NCI-H82 (cell line): ENCODE measurements at regions not wholly inside any gene's neighbourhood (a gene's known extent, or its start where the extent isn't known, plus 50 kb on each side); places are given as distances from the start of the nearest gene placed in this dataset.

Source experiments
- DNase-seq: peaks from one replicate; lab custom pipeline; 2025; lab: John Stamatoyannopoulos, UW

DNA sequence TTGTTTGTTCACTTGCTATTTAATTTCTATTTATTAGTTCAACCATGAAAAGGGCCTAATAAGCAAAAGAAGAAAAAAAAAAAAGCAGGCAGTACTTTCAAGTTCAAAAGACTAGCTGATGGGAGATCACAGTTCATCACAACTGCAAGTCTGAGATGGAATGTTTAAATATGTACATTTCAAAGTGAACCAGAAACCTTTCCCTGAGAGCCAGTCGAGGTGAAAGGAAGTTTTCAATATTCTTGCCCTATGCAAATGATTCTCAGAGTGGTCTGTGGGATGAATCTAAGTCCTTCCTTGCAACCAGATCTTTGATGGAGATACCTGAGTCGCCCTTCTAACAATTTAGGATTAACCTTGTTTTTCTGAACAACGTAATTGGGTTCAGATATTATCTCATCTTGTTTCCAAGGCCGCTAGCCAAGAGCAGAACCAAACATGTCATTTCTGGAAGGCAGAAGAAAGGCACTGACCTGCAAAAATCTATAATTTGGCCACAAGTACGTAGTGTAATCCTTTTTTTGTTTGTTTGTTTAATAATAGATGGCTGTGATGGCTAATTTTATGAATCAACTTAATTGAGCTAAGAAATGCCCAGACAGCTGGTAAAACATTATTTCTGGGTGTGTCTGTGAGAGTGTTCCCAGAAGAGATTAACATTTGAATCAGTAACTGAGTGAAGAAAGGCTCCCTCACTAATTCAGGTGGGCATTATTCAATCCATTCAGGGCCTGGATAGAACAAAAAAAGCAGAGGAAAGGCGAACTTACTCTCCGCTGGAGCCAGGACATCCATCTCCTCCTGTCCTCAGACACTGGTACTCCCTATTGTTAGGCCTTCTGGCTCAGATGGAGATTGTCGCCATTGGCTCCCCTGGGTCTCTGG, 171.1 kb upstream of the TMPO start:
- DNase-seq: no peak

DNA sequence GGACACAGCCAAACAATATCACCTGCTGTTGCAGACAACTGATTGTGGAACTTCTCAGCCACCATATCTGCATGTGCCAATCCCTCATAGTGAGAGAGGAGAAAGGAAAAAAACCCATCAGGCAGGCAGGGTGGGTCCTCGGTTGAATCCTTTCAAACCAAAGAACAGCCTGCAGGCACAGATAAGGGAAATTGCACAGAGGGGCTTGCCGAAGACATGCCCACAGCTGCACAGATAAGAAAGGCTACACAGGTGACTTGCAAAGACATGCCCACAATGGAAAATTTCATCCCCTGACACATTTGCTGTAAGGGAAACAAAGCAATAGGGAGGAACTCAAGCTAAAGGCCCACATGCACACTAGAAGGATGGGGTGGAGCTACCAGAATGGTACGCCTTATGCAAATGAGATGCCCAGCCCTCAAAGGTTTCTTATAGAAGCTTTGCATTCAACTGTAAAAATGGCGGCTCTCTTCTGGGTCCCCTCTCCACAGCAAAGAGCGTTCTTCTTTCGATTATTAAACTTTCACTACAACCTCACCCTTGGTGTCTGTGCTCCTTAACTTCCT, 170.0 kb upstream of the TMPO start:
- no peak for DNase-seq

DNA sequence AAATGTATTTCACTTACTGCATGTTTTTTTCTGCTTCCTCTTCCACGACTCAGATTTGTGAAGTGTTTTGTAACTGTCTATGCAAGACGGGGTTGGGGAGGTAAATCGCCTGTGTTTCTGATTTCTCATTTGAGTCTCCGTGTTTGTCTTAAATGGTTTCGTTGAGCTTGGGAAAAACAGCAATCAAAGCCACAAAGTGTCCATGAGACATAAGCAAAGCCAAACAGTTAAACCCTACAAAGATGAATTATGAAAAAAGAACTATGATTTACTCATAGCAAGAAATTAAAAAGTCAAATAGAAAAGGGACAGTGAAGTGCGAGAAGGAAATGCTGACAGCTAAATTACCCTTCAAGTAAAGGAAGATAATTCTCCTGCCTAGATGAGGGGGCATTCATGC, 164.3 kb upstream of the TMPO start:
- no peak for DNase-seq

DNA sequence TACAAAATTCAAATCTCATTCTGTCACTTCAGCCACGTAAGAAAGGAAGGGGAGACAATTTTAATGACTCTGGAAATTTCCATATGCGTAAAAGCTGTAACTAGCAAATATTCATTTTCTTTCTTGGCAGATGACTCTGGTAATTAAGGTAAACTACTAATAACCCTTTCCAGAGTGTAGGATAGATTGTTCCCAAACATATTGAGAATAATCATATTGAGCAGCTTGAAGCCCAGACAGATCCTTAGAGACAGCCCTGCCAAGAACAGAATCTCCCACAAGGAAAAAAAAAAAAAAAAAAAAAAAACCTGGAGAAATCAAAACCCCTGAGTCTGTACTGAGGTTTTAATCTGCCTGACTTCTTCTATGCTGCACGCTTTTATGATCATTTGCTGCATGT, 163.6 kb upstream of the TMPO start:
- DNase-seq: no peak

DNA sequence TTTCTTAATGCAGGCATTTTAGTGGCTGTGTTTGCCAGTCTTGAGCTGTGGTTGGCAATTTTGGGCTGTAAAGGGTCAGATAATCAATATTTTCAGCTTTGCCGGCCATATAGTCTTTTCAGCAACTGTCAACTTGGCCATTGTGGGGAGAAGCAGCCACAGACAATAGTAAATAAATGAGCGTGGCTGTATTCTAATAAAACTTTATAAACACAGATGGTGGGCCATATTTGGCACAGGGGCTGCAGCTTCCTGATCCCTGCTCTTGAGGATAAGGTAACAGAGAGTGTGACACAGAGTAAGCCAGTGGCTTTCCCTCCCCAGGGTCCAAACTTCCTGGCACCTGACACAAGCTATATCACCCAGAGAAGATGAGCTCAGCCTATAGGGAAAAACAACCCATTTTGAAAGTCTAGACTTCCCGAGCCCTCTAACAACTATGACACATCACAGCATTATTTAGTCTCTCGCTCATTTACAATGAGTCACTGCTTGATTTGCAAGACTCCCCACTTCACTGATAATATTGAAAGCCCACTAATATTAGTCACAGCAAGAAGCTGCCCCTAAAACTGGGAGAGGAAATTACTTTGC, 163.1 kb upstream of the TMPO start:
- DNase-seq: peak; percentile 50

DNA sequence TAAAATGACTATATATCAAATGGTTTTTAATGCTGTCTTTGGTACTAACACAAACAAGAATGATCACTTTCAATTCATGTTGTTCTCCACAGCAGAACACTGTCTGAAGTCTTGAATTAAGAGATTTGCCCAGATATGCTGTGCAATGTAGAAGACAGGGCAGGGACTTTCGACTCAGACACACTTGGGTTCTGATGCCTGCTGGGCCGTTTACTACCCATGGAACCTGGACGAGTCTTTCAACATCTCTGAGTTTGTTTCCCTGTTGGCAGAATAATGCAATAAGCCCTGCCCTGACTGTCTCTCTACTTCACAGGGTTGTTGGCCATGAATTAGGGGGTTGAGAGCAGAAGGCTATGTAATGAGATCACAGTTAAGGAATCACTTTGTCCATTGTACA, 162.6 kb upstream of the TMPO start:
- DNase-seq: no peak

DNA sequence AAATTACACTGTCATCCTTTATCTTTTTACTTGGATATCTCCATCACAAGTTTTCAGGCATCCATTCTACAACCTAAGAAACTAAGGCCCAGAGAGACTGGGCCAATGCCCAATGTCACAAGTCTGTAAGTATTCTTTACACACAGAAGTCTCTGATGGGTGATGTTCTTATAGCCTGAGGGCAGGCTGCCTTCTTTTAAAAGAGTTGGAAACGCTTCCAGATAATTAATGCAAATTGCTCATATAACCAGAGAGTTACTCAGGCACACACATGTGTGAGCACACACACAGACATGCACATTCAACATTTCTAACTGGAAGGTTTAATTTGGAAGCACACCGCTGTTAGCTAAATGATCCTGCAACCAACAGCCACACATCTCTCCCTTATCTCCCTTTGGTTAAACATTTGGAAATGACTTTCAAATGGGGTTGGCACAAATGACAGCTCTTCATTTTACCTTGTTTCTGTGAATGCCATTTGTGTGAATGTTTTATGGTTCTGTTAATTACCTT, 160.8 kb upstream of the TMPO start:
- no peak for DNase-seq

DNA sequence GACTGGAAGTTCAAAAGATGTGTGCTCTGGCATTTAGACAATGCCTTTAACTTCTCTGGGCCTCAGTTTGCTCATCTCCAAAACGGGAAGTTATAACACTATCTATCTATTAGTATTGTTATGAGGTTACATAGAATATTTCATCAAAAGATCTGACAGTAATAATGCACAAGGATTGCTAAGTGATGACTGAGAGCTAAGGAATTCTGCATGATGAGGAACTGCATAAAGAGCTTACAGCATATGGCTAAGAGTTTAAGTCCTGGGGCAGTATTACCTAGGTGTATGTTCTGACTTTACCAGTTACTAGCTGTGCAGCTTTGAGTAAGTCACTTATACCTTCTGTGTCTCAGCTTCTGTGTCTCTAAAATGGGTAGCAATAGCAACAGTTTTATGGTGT, 160.1 kb upstream of the TMPO start:
- DNase-seq: peak; percentile 28

DNA sequence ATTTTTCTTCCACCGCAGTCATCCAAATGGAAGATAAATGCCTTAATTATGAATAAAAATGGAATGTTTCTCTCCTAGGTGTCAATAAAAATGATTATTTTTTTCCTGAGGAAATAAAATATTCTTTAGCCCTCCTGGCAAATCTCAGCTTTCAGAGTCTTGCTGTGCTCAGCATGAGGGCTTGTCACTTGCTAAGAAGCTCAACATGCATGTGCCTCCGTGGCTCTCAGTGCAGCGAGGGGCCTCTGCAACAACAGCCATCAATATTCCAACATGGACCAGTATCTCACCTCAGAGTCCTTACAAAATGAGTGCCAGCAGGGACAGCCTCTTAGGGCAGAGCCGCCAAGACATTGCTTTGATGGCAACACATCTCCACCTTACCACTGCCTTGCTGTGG, 159.5 kb upstream of the TMPO start:
- DNase-seq: no peak

DNA sequence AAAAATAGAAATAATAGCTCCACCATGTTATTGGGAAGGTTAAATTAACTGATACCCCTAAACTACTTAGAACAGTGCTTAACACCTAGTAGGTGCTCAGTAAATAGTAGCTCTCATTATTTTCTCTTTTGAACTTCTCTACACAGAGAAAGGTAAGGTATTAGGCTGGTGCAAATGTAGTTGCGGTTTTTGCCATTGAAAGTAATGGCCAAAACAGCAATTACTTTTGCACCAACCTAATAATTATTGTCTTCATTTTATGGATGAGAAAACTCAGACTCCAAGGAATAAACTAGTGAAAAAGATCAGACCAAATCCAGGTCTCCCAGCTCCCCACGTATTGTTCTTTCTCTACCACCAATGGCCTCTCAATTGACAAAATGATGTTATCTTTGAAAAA, 157.2 kb upstream of the TMPO start:
- DNase-seq: no peak

DNA sequence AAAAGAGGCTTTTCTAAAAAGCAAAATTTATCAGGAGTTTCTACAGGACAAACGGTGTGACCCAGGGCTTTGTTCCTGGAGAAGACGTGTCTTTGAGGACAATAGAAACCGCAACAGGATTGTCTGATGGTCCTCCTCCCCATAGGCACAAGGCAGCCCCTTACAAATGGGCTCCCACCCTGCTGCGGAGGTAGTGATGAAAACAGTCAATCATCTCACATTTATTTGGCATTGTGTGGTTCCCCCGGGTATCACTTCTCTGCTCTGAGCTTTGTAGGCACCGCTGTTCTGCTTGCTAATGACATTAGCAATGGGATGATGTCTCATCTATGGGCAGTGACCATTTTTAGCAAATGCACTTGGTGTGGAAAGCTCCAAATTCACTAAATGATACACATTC, 155.5 kb upstream of the TMPO start:
- no peak for DNase-seq

DNA sequence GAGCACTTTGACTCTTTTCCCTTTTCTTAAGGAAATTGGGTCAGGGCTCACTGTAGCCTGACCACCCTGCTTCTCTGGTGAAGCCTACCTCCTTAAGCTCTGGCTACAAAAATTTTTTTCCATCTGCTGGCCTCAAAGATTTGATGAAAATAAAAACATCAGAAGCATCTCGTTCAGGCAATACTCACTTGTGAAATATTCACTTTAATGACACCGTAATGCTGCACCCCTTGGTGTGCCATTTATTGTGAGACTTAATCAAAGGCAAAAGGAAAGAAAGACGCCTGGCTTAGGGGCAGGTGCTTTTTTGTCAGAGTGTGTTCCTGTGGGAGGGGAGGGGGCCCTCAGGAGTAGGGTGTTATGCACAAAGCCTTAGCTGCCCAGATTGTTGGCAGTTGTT, 155.0 kb upstream of the TMPO start:
- no peak for DNase-seq

DNA sequence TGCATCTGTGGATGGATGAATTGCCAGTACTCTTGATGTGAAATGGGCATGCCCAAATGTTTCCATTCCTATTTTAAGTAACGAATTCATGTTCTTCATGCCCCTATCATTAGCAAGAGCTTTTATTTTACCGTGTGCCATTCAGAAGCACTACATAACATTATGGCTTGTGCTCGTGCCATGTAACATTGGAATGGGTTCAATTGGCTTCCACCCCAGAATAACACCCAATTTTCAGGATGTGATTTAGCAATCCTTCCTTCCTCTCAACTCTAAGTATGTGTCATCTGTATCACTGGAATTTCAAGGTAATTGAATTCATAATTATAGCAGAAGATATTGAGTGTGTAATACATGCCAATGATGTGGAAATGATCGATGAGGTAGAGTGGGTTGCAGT, 145.8 kb upstream of the TMPO start:
- DNase-seq: no peak

DNA sequence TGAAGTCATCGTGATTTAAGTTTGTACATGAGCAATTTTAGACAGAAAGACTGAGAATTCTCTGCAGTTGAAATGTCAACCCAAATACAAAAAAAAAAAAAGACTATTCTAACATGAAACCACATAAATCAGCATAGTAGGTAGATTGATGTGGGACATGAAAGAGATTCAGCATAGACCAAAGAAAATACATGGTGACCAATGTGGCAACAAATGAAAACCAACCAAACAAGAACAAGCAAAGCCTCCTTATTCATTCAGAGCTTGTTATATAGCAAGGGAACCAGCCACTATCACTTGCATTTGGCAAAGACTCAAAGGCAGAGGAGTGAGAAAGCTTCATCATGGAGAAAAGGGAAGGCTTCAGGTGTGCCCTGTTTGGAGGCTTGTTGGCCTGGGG, 144.4 kb upstream of the TMPO start:
- no peak for DNase-seq

DNA sequence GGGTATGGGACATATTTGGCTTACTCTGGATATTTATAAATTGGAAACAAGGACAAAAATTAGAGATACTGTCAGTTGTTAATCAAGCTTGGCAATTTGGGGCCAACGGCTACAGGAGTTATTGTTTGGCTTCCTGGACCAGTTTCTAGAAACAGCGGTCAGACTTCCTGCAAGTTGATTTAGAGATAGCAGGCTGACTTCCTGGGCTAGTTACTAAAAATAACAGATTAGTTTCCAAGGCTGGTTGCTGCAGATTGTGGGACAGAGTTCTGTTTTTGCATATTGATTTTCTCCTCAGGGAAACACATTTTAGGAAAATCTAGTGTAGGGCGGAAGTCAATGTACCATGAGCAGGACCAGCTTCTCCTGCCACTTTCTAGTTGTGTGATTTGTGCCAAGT, 144.0 kb upstream of the TMPO start:
- DNase-seq: no peak

DNA sequence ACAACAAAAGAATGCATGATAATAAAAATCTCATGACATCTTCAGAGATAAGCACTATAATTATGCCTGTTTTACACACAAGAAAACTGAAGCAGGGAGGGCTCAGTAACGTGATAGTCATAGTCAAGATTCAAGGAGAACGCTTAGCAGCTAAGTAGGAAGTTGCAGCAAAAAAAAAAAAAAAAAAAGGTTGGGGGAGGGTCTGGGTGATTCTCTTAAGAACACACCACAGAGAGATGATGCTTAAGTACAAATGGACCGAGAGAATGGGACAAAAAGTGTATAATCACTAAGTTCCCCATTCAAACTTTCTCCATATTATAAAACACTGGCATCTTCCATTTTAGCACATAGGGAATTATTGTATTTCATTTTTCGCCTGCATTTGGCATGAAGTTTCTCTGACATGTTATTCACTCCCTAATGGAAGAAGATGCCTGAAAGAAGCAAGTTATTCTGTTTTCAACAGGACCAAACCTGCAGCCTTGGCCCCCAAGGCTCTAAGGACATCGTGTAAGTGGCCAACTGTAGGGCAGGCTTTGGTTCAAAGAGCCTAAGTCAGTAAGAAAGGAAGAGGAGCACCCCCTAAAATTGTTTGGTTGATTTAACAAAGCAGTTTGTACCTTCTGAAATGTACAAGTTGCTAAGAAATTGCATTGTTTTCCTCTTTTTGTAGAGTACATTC, 142.9 kb upstream of the TMPO start:
- peak; percentile 61 for DNase-seq

DNA sequence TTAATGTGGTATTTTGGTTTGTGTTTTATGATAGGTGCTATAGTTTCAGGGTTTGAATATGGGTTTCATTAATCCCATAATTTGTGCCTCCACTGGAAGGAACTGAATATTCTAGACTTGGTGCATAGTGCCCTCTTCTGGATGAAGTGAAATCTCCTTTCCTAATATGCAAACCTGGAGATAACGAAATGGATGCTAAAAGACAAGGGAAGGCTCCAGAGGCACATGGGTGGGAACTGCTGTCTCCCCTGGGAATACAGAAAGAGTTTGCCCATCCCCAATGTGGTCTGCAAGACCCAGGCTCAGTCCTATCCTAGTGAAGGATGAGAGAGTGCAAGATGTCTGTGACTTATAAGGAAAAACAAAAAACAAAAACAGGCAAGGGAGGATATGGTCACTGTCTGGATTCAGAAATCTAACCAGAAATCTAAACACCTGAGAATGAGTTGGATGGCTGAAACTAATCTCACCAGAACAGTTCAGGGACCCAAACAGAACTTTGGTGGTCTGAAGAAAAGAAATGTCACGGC, 142.3 kb upstream of the TMPO start:
- peak; percentile 89 for DNase-seq

DNA sequence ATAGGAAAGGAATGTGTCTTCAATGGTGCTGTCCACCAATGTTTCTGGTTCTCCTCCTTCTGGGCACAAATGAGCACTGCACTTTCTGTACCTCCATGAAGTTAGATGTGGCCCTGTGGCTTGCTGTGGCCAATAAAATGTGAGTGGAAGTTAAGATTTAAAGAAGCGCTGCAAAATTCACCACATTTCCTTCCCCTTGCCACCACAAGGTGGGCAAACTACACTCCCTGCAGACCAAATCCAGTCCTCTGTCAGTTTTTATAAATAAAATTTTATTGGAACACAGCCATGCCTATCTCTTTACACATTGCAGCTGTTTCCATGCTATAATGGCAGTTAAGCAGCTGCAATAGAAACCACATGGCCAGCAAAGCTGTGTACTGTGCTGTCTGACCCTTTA, 141.4 kb upstream of the TMPO start:
- DNase-seq: no peak

DNA sequence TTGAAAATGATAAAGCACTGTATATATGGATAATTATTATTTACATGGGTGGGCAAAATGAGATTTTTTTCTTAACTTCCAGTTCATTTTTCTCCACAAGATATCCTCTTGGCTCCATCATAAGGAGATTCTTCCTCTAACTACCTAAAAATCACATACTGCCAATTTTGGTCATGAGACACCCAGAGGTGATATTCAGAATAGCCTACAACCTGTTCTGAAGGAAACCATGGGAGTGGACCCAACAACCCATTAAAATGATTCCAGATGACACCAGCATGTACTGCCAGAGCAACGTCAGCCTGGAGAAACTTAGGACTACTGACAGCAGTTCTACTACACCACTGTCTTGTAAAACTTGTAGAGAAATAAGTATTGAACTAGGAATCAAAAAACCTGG, 136.3 kb upstream of the TMPO start:
- DNase-seq: no peak

DNA sequence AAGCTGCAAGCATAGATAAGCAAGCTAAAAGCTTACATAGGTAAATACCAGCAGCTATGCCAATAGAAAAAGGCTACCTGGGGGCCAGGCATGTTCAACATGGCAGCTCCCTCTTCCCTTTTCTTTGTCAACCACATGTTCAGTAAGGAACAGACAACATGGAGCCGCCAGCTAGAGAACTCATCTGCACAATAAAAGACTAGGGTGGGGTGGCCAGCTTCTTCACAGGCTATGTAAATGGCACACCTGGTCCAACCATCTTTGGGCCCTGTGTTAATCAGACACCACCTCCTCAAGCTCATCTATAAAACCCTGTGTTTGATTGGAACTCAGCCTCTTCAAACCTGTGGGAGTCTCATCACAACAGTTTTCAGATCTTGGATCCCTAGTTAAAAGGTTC, 129.7 kb upstream of the TMPO start:
- no peak for DNase-seq

DNA sequence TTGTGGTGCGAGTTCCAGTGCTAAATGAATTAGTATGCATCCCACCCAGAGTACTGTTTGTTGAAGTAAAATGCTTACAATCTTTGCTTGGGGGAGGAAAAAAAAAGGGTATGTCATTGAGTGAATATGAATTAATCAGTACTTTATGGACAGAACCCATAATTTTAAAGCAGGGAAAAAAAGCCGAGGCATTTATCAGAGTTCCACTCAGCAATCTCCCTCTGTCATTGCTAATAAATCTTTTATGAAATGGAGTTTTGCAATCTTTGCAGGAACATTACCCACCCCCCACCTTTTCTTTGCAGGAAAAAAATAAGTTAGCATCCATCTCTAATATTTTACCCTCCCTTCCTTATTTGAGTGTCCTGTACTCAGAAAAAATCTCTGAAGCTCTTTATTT, 127.9 kb upstream of the TMPO start:
- no peak for DNase-seq

DNA sequence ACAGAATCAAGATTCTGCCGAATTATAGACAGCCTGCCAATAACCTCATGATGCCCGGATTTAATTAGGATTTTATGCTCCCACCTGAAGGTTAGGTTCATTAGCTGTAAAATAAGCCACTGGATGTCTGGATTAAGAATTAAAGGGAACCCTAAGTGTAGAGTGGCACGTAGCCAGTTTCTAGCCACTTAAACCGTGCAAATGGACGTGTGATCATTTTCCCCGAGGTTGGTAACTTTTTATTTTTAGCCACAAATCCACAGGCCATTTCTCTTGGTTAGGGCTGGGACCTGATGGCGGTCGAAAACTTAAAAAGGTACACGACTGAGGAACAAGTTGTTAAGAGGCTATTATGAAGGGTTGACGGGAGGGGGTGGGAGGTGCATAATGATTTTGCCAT, 127.3 kb upstream of the TMPO start:
- DNase-seq: peak; percentile 57

DNA sequence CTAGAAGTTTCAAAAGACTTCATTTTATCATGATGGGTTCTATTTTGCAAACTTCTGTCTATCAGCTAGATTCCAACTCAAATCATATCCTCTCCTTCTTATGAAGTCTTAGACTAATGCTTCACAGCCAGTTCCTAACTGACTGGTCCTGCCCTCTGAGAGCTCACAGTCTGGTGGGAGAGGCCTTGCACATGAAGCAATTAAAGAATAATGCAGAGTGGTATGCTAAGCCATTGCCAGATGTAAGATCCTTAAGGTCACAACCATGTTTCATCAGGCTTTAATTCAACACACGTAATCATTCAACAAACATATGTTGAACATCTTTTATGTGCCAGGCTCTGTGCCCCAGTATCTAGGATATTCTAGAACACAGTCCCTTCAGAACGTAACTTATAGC, 125.8 kb upstream of the TMPO start:
- peak; percentile 25 for DNase-seq
